Hypothalamus (tissue), 51 donors: ENCODE measurements at regions not wholly inside any gene's neighbourhood (a gene's known extent, or its start where the extent isn't known, plus 50 kb on each side); places are given as distances from the start of the nearest gene placed in this dataset.
A peak's percentile ranks its signal among the peaks of the same experiment; 100 is the strongest.
"Not testable (repeated sequence)": the region's sequence is repeated elsewhere in the genome, so short reads cannot be mapped to it uniquely, and the experiment has no call there.

ENCODE experiments used
- DNase-seq, 51 donors: peaks; one replicate each; lab custom pipeline; 2025; lab: John Stamatoyannopoulos, UW

DNA sequence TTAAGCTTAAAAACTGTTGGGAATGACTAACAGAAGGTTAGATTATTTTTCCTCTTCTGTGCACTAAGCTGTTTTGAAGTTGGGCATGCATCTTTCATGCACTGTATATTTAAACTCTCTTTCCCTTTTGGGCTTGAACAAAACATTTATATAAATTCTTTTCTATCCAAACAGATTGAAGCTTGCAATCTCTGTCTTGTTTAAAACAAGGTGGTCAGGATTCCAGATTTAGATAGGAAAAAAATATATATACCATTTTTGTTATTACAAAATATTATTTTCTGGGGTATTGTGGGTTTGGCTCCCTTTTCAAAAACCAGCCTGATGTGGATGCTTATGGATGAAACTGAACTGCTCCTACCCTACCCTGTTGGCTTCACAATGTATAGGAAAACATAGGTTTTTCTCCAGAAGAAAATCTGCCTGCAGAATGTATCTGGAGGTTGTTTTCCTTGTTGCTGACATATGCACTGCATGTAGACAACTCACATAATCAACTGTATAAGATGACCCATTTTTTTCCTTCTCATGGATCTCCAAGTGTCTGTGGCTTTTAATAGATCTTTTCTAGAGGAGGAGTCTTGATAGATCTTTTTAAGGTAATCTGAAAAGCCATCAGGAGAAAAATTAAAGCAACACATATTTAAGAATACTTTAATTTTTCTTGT lies 146.3 kb downstream of the PRL start:
- DNase-seq = peak in 1 of 51 donors; percentile 12

DNA sequence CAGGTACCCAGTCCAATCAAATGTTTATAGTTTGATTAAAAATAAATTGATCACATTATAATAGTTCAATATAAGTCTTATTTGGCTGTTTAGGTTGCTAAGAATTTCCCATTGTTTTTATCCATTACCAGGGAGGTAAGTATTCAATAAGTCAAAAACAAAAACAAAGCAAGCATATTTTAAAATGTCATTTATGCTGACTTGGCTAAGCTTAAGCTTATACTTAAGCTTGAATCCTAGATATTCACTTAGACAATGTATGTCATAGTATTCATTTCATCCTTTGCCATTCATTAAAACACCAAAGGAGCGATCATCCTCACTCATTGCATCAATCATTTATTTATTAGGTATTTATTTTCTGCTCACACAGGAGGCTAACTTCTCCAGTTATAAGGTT lies 144.9 kb downstream of the PRL start:
- no peak for DNase-seq

DNA sequence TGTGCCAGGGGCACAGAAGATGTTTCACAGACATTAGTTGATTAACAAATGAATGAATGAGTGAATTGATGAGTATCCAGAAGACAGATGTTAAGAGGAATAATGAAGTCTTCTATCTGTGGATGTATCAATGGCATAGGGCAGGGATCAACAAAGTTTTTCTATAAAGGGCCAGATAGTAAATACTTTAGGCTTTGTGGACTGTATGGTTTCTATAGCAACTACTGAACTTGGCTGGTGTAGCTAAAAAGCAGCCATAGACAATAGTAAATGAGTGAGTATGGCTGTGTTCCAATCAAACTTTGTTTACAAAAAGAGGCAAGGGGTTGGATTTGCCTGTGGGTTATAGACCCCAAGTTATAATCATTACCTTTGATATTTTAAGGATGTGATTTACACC lies 144.0 kb downstream of the PRL start:
- DNase-seq = no peak

DNA sequence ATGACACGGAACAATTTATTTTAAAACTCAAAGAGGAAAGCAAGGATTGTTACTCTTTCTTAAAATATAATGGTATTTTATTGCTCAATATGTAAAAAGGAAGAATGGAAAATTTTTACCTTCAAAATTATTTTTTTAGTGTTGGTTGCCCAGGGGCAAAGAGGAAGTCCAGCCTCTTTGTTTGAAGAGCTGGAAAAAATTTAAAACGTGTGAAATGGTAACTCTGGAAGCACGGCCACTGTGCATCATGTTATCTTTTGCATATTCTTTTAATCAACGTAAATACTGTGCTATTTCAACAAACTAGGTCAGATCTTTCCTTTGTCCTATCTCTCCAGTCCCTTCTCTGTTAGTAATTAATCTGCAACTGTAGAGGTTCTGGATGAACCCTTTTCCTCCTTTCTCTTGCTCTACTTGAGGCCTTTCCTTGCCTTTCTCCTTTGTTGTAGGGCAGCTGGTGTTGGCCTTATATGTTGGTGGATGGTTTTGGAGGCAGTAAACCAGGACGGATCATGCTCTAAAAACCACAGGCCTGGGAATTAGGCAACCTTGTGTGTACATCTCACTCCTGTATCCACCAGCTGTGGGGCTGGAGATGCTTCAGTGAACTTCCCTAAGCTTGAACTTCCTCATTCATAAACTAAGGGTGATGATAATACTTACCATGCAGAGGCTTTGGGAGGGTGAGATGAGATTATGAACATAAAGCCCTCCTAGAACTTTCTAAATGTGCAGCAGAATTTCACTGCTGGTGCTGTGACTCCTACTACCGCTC lies 143.3 kb downstream of the PRL start:
- no peak for DNase-seq

DNA sequence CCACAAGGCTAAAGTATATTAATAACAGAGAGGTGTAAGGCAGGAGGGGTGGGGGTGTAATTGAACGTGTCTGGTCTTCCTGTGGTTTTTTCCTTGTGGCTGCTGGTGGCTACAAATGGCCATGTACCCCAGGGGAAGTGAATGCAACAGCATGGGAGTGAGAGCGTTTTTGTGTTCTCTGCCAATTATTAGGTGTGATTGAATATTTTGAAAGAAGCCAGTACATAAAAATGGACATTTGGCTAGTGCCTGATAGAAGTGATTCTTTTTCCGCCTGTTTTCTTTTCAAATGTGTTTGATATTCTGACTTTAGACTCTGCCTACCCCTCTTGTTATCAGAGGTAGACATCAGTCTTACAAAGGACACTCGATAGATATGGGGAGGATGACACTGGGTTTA lies 141.3 kb downstream of the PRL start:
- DNase-seq = no peak

DNA sequence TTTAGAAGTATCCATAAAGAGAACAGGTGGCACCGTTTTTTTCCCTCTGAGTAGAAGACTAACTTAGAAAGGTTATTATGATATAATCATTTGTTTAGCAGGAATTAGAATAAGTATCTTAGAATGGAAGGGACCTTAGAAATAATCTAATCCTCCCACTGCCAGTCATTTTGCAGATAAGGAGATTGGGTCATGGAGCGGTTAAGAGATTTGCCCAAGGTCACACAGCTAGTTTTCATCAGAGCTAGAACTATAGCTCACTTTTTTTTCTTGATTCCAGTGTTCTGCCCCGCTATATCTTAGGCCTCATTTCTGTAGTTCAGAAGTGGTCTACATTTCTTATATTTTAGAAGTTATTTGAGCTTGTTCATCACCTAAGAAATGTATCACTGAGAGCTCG lies 139.6 kb downstream of the PRL start:
- no peak for DNase-seq

DNA sequence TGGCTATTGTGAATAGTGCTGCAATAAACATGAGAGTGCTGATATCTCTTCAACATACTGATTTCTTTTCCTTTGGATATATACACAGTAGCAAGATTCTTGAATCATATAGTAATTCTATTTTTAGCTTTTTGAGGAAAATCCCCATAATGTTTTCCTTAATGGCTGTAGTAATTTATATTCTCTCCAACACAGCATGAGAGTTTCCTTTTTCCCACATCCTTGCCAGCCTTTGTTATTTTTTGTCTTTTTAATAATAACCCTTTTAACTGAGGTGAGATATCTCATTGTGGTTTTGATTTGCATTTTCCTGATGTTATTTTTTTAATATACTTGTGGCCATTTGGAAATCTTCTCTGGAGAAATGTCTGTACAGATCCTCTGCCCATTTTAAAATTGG lies 132.6 kb downstream of the PRL start:
- no peak for DNase-seq

DNA sequence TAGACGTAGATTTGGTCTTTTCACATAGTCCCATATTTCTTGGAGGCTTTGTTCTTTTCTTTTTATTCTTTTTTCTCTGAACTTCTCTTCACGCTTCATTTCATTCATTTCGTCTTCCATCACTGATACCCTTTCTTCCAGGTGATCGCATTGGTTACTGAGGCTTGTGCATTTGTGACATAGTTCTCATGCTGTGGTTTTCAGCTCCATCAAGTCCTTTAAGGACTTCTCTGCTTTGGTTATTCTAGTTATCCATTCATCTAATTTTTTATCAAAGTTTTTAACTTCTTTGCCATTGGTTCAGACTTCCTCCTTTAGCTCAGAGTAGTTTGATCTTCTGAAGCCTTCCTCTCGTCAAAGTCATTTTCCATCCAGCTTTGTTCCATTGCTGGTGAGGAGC lies 125.8 kb downstream of the PRL start:
- DNase-seq = not testable (repeated sequence)

DNA sequence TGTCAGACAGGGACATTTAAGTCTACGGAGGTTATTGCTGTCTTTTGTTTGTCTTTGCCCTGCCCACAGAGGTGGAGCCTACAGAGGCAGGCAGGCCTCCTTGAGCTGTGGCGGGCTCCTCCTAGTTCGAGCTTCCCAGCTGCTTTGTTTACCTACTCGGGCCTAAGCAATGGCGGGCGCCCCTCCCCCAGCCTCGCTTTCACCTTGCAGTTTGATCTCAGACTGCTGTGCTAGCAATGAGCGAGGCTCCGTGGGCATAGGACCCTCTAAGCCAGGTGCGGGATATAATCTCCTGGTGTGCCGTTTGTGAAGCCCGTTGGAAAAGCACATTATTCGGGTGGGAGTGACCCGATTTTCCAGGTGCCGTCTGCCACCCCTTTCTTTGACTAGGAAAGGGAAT lies 125.0 kb downstream of the PRL start:
- not testable (repeated sequence) for DNase-seq

DNA sequence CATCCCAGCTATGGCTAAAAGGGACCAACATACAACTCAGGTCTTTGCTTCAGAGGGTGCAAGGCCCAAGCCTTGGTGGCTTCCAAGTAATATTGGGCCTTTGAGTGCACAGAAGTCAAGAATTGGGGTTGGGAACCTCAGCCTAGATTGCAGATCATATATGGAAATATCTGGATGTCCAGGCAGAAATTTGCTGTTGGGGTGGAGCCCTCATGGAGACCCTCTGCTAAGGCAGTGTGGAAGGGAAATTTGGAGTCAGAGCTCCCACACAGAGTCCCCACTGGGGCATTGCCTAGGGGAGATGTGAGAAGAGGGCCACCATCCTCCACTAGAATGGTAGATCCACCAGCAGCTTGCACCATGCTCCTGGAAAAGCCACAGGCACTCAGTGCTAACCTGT lies 123.5 kb downstream of the PRL start:
- DNase-seq = no peak

DNA sequence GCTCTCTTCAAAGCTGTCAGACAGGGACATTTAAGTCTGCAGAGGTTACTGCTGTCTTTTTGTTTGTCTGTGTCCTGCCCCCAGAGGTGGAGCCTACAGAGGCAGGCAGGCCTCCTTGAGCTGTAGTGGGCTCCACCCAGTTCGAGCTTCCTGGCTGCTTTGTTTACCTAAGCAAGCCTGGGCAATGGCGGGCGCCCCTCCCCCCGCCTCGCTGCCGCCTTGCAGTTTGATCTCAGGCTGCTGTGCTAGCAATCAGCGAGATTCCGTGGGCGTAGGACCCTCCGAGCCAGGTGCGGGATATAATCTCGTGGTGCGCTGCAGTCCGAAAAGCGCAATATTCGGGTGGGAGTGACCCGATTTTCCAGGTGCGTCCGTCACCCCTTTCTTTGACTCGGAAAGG lies 116.6 kb downstream of the PRL start:
- not testable (repeated sequence) for DNase-seq

DNA sequence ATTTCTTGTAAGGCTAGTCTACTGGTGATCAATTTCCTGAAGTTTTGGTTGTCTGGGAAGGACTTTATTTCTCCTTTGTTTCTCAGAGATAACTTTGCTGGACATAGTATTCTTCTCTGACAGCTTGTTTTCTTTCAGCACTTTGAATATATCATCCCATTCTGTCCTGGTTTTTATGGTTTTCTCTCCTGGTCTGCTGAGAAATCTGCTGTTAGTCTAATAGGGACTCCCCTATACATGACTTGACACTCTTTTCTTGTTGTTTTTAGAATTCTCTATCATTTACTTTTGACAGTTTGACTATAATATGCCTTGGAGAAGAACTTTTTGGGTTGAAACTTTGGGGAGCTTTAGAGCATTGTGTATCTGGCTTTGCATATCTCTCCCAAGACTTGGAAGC lies 112.5 kb downstream of the PRL start:
- no peak for DNase-seq

DNA sequence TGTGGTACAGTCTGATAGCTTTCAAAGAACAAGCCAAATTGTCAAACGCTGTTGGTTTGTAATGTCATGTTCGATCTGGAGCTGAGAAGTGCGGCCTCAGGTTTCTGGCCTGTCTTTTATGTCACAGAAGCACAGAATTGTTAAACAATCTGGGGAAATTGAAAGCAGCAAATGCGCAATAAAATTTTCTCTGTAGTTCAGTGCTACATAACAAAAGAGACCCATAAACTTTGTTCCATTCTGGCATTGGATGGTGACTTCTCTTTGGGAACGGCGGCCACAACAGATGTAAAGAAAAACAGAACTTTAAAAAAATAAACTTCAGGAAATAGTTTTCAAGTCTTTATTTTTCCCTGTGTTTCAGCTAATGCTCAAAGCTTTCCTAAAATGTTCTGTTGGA lies 106.9 kb downstream of the PRL start:
- DNase-seq = no peak

DNA sequence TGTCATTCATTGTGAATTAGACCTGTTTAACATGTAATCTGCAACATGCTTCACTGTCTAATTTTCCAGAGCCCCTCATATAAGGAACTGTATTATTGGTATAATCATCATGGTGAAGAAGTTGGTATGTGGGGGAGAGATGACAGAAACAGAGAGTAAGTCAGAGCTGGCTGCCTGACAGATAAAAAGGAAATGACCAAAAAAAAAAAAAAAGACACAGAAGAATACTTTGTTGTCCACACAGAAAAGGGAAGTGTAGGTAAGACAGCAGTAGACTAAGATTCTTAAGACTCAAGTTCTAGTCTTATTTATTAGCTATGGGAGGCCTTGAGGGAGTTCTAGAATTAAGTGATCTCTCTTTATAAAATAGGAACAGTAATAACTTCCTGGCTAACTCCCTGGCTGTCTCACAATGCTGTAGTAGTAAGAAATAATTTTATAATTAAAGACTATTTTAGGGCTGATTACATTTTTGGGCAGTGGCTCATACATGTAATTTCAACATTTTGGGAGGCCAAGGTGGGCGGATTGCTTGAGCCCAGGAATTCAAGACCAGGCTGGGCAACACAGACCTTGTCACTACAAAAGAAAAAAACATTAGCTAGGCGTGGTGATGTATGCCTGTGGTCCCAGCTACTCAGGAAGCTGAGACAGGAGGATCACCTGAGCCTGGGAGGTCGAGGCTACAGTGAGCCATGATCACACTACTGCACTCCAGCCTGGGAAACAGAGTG lies 102.5 kb downstream of the PRL start:
- no peak for DNase-seq

DNA sequence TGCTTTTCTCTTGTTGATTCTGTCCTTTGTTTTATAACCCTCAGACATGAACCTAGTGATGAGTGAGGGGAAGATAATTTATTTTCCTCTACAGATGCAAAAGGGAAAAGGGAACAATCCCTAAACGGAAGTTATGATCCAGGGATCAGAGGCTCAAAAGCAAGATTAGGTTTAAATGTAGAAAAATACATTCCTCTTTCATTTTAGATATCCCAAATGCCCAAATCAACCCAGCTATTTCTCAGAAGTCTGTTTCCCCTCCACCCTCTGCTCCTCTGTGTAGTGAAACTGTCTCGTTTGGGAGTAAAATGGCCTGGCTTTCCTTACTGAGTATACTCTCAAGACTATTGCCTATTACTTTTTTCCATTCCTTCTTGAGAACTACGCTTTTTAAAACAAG lies 97.1 kb downstream of the PRL start:
- no peak for DNase-seq

DNA sequence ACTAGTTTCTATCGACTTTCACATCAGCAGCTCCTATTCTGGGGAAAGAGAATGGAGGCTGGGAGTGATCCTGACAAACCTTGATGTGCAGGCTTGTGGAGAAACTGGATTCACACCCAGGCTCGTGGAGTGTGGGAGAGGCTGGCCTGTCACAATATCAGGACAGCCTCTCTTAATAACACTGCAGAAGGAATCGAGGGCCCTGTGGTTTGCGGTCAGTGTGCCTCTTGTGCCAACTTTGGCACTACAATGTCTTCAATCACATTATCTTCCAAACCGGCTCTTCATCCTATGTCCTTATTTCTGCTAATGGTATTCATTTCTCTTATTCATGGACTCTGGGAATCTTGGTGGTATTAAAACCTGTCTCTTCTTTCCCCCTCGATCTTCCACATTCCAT lies 92.7 kb downstream of the PRL start:
- DNase-seq = no peak

DNA sequence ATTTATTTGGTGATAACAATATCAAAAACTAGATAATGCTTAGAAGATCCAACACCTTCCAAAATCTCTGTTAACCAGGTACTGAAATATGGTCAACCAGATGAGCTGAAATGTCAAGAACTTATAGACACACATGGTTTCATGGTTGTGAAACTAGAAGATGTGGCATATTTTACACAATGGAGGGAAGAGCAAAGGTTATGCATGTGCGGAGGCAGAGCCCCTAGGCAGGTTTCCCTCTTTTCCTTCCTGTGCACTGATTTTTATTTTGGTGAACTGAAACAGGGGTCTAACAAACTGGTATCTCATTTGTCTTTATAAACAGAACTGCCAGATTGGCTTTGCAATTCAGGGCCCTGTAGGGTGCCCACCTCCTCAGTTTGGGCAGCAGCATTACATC lies 91.6 kb downstream of the PRL start:
- no peak for DNase-seq

DNA sequence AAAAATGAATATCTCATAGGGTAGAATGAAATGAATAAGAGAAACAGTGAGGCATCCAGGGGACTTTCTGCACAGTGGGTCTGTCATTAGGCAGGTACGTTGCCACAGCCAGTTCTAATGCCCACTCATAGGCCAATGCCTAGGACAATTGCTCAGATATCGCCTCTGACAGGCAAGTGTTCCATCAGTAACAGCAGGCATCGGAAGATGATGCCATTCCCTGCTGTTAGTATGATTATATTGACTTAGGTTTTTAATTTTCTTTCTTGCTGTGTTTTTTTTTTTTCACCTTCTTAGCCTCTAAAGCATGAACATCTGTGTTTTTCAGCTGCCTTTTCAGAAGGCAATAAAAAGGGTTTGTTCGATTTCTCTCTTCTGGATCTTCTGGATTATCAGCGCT lies 90.7 kb downstream of the PRL start:
- DNase-seq = no peak

DNA sequence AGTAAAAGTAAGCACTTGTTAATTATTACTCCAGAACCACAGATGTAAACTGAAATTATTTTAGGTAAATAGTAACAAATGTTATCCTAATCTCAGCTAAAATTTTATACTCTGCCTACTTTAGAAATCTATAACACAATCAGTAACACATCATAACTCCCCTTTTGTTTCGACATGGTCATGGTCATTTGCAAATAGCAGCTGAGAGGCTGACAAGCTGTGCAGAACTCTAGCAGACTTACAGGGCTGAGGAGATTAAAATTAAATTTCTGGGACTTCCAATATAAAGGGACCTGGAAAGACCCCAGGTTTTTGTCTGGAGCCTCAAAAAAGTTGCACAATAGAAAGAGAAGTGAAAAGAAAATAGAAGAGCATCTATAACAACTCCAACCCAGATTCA lies 88.8 kb downstream of the PRL start:
- no peak for DNase-seq

DNA sequence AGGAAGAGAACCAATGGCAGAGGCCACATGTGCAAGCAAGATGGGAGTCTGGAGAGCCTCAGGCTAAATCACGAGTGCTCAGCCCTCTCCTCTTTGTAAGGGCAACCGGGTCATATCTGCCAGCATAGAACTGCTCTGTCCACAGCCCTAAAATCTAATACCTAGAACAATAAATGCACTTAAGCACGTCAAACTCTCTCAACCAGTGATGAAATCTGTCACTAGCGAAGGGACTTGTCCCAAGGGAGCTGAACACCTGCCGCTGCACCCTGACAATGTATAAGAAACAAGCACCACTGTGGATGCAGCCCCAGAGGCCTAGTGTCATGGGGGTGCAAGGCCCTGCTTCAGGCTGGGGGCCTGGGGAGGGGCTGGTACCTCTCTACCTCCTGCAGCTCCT lies 82.5 kb downstream of the PRL start:
- no peak for DNase-seq

DNA sequence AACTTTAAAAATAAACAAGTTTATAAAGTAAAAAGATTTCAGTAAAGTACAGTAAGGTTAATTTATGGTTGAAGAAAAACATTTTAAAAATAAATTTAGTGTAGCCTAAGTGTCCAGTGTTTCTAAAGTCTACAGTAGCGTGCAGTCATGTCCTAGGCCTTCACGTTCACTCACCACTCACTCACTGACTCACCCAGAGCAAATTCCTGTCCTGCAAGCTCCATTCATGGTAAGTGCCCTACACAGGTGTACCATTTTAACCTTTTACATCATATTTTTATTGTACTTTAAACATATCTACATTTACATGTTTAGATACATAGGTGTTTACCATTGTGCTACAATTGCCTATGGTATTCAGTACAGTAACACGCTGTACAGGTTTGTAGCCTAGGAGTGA lies 81.4 kb downstream of the PRL start:
- DNase-seq = not testable (repeated sequence)

DNA sequence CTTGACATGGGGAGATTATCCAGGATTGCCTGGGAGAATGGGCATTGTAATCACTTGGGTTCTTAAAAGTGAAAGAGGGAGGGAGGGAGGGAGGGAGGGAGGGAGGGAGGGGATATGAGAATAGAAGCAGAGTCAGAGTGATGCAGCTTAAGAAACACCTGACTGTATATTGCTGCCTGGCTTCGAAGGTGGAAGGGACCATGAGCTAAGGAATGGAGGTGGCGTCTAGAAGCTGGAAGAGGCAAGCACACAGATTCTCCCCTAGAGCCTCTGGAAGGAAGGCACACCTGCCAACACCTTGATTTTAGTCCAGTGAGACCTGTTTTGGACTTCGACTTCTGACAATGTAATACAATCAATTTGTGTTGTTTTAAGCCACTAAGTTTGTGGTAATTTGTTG lies 78.4 kb downstream of the PRL start:
- DNase-seq = no peak
